A172 (cell line): ENCODE measurements at regions not wholly inside any gene's neighbourhood (a gene's known extent, or its start where the extent isn't known, plus 50 kb on each side); places are given as distances from the start of the nearest gene placed in this dataset.

Source experiments
- DNase-seq: peaks from one replicate; pipeline ENCODE4 v3.0.0-alpha.2; 2015; ENCODE audit warnings: low spot score

DNA sequence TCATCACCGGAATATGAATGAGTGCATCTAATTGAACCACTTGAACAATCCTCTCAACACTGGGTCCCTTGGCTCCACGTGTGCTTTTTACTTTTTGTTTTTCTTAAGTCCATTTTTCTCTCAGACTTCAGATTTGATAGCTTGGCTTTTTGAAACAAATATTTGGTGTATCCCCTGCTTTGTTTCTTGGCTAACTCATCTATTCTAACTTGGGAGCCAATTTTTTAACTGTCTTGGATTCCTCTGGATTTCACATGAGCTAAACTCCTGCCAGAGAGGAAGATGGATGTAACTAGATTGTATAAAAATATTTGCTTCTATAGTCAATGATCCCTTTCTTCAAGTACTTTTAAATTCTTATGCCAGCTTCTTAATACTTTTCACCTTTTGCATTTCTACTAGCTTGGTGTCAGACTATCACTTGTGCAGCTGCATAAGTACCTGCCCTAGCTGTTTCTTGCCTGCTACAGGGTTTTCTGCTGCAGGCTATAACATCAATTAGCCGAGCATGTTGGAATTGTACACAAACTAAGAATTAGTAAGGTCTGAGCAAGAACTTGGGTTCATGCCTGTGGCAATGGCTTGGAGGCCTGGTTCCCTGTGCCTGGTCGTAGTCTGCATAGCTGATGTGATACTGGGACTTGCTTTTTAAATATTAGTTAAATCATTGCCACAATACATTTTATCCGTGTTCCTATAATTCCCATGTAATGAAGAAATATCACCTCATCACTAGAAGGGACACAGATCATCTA lies 281.5 kb downstream of the EN1 start:
- no peak for DNase-seq

DNA sequence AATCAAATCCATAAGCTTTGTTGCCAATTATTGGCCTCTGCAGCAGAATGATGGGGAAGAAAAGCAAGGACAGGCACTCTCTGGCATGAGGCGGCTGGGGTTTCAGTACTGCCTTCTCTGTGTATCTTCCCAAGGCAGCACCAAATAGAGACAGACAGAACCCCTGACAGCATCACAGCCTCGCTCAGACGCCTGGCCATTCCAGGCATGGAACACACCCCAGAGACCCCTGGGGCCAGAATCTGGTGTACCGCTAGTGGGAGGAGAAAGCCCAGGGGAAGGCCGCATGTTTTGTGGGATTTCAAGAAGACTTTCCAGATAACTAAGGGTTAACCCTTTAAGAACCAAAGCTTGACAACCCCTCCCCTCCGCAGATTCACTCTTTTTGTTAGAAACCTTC lies 282.1 kb downstream of the EN1 start:
- no peak for DNase-seq

DNA sequence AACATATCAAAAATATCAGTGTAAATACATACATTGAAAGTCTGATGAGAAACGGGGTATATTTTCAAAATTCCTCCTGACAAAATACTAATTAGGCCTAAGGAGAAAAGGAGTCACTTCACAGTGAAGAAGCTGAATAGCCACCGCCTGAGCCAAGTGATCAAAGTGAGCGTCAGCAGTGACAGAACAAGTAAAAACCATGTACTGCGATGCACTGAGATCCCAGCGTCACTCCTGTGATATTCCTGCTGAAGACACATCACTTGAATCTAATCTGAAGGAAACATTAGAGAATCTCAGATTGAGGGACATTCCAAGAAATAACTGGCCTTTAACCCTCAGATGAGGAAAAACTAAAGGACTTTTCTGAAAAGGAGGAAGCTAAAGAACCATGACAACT lies 285.3 kb downstream of the EN1 start:
- DNase-seq: no peak

DNA sequence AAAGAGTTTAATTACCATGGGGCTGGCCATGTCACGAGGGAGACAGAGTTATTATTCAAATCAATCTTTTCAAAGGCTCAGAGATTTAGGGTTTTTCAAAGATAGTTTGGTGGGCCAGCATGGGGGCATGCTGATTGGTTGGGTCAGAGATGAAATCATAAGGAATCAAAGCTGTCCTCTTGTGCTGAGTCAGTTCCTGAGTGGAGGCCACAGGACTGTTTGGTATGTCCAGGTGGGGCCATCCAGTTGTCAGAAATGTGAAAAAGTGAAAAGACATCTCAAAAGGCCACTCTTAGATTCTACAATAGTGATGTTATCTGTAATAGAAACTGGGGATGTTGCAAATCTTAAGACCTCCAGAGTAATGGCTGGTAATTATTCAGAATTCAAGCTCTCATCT lies 288.6 kb downstream of the EN1 start:
- DNase-seq: no peak

DNA sequence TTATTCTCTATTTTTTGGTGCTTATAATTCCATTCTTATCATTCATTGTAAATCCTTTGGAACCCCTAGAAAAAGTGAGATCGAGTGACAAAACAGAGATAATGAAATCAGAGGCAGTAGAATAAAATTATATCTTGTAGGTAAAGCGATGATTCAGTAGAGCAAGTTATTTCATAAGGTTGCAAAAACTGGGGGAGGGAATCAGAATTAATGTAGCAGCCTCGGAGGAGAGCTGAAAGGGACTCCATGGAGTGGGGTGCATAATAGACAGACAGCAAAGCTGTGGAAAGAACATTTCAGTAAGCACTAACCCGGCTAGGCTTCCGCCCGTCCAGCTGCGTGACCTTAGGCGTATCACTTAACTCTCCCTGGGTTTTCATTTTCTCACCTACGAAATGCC lies 289.7 kb downstream of the EN1 start:
- no peak for DNase-seq

DNA sequence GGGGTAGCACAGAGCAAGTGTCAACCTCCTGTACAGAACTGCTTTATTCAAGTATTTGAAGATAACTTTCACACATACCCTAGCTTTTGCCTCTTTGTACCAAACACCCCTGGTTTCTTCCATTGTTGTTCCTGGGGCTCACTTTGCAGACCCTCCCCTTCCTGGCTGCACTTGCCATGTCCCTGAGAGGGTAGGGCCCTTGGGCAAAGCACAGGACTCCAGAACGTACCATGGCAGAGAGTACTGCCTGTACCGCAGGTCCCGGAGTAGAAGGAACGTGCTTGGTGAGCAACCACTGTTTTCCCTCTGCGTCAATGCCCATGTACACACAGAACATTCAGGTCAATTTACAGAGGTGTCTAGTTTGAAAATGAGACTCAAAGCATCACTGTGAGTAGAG lies 290.4 kb downstream of the EN1 start:
- DNase-seq: no peak

DNA sequence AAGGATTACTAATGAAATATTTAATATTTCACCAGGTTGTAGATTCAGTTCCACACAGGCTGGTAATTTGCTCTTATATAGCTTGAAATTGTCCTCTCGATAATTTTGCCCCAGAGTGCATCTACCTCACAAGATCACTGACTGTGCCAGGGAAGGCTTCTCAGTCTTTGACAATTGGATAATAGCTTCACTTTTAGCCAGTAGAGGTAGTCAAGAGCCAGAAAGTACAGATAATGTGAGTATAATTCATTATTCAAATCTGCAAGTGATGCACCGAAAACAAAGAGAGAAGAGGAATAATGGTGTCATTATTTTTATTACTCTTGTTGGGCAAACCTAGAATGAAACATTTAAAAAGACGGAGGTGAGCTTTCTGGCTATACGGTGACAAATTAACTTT lies 292.8 kb downstream of the EN1 start:
- no peak for DNase-seq

DNA sequence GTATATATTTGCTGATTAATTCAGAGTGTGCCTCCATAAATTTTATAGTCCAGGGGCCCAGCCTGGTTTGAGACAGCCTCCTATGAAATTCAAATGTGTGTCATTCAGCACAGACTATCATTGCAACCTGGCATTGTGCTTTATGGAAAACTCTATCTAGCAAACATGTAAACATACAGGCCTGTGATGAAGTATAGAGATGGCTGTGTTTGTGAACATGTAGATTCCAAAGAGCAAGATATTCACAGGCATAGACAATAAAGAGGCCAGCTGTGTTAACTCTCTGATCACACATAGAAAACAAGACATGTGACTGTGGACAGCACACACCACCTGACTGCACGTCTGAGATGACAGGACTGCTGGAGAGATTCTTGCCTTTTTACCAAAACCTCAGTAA lies 297.9 kb downstream of the EN1 start:
- DNase-seq: no peak

DNA sequence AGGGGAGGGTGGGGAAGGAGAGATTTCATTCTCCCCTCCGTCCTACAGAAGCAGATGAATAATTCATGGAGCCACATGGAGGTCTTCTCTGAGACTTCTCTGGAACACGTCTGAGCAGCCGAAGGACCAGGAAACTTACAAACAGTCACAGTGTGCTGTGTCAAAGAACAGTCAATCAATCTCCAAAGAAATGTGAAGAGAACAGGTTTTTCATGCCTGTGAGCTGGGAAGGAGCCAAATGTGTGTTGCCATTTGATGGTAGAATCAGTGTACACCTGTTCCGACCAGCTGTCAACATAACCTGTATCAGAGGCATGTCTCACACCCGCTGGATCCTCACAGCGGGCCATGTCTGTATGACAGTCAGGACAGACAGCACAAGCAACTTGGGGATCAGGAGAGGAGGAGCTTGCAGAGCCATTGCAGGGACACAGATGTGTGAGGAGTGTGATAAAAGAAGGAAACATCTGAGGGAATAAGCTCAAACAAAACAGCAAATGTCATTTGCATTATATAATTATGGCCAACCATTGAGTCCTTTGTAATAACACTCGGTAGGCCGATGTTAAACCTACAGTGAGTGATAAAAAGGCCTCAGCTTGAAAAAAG lies 298.5 kb downstream of the EN1 start:
- no peak for DNase-seq

DNA sequence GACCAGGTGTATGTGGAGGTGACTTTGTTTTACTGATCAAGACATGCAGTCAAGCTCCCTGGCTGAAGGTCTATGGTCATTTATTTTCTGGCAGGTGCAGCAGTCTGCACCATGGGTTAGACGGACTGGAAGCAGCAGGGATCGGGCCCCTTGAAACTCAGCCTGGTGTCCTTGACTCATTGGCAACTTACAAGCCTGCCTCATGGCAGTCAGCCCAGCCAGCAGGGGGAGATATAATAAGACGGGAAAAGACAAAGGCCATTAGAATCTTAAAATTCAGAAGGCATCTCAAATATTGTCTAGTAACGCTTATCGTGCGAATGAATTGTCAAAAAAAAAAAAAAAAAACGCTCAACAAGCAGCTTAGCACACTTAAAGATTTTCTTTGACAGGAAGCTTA lies 308.2 kb downstream of the EN1 start:
- DNase-seq: peak; percentile 26

DNA sequence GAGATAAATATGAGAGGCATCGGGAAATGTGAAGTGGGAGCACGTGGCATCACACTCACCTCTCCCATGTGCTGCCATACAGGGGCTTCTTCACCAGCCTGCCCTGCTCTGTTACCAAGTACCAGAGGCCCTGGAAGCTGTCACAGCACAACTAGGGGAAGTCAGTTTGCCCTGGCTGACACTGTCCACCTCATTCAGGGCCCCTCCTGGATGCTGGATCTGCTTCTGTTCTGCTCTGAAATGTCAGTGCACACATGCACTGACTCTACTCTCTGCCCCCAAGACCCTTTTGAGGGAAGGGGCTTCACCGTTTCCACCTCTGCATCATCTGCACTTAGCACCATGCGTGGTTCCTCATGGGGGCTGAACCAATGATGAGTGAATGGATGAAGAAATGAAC lies 311.1 kb downstream of the EN1 start:
- DNase-seq: no peak

DNA sequence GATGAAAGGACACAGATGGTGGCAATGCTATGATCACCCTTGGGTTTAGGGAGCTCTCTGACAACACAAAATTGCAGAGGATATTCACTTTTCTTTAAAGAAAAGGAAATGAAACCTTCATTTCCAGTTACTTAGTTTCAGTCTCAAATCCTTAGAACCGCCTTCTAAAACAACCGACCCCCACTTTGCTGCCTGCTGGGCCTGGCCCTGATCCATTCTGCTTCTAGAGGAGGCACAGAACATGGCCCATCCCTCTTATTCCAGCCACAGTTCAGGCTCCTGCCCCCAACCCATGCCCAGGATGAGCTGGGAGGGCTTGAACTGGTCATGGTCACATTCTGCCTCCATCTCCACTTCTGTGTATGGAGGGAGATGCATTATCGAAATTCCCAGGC lies 311.6 kb downstream of the EN1 start:
- no peak for DNase-seq

DNA sequence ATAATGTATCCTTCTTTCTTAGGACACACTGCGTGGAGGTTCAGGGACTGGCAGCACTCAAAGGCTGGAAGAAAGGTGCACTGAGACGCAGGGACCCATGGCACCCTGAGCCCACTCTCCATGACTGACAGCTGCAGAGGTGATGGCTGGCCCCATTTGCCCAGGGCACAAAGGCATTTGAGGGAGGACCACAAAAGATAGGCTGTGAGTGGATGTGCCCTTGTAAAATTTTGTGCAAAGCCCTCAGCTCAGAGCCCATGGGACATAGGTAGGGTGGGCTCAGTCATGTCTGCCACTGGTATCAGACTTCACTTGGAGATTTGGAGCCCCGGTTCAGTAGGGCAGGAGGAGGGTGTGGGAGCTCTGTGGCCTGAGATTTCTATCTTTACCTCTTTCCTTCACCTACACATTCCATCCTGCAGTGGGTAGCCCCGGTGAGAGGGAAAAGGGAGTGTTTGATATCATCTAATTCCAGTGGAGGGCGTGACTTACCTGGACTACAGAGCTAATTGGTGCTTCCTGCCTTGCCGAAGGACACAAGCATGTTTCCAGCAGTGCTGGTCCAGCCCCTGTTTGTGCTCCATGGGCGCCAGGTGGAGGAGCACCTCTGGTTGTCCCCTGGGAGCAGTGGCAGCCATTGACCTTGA lies 312.2 kb downstream of the EN1 start:
- DNase-seq: no peak

DNA sequence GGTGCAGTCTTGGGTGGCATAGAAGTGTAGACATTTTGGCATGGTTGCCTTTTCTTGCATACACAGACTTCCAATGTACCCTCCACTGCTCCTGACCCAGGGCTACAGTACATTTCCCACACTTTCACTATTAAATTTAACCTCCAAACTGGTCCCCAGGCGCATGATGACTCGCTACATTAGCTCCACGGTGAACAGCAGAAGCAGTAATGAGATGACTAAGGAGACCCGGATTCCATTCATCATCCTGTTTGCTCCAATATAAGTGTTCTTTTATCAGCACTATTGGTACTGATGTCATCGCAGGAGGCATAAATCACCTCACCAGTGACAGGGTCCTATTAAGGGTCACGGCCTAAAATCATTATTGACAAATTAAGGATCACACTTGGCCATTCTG lies 316.5 kb downstream of the EN1 start:
- DNase-seq: peak; percentile 41

DNA sequence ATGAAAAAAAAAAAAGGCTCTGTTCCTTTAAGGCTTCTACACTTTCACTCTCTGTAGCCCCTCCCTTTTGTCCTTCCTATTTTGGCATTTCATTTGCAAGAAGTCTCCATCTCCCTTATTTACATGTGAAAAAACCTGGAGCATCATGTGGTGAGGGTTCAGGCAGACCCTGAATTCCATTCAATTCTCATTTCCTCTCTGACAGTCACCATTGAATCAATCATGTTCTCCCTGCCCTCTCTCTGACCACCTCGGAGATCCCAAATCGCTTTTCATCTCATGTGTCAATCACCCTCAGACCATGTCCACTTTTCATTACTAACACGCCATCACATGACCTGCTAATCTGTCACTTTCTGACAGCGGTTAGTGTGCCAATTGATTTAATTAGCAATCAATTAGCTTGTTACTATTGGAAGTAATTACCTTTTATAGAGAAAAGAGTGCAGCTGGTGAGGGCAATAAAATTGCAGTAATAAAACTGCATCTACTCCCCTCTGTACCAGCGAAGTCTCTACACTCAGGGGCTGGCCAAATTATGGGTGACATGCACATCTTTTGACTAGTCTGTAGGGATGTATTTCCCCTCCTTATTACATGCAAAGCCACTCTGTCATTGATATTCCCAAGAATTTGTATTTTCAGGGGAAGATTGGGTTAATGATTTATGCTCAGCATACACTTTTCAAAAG lies 317.4 kb downstream of the EN1 start:
- no peak for DNase-seq

DNA sequence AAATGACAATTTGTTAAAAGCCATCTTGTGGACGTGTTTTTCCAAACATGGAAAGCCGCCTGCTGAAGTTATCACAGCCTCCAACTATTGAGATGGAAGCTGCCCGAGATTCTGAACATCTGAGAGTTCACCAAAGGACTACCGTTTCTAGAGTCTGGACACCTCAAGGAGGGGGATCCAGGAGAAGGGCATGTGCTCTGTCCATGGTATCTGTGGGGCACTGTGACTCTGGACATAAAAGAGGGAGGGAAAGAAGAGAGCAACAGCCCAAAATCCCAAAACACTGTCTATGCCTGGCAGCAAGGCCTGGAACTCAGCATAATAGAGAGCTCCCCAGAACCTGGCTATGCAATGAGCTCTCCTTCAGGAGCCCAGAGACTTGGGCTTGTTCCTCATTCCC lies 319.9 kb downstream of the EN1 start:
- DNase-seq: peak; percentile 8

DNA sequence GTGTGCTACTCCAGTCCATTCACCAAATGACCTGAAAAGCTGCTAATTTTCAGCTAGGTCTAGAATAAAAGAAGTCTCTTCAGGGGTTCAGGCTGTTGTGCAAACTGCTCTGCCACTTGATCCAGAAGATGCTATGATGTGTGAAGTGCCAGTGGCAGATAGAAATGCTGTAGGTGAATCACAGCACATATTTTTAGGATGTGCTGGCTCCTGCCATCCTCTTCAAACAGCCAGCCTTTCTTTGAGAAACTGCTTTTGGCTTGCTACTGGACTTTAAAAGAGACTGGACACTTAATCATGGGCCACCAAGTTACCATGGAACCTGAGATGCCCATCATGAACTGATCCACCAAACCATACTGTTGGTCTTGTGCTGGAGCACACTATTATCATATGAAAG lies 322.1 kb downstream of the EN1 start:
- no peak for DNase-seq

DNA sequence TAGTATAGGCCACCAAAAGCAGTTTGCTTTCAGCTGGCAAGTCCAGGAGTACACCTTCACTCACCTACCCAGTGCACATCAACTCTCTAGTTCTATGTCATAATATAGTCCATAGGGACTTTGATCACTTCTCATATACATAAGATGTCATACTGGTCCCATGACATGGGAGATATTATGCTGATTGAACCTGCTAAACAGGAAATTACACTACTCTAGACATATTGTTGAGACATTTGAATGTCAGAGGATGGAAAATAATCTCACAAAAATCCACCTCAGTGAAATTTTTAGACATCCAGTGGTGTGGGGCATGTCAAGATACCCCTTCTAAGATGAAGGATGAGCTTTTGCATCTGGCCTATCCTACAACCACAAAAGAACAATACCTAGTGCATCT lies 322.5 kb downstream of the EN1 start:
- DNase-seq: no peak

DNA sequence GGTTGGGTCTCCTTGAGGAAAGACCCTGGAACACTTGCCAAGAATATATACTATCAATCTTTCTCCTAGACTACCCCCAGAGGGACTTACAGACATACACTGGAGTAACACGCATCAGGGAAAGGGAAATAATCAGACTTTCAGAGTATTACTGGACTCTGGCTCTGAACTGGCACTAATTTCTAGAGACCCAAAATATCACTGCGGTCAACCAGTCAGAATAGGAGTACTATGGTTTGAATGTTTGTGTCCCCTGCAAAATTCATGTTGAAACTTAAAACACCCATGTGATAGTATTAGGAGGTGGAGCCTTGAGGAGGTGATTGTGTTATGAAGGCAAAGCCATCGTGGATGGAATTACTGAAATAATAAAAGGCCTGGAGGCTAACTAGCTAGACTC lies 323.7 kb downstream of the EN1 start:
- no peak for DNase-seq

DNA sequence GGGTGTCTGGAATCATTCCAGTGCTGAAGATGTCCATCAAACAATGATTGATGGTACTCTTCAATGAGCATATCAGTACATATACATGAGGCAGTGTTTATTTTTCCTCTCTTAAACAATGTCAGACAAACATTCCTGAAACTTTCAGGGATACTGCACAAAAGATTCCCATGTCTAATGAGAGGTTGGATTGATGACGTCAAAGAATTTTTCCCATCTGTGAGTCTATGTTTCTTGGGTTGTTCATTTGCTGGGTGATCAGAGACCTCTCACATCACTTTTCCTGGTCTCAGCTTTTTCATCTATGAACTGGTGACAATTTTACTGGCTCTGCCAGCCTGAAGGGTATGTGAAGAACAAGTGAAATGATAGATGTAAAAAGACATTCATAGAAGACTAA lies 325.5 kb downstream of the EN1 start:
- DNase-seq: no peak

DNA sequence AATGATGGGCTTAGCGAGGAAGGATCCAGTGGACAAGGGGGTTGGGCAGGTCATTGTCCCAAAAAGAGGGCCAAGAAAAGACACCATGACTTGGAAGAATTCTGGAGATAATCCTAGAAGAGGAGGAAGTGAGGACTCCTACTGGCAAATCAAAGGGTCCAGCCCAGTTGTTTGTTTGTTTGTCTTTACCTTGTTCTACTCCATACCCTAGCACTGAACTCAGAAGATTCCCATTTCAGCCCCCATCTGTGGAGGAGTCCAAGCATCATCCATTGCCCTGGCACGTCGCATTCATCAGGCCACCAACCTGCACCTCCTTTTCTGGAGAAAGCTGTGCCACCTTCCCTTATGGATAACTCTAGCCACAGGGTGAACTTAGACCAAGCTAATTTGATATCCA lies 326.2 kb downstream of the EN1 start:
- no peak for DNase-seq

DNA sequence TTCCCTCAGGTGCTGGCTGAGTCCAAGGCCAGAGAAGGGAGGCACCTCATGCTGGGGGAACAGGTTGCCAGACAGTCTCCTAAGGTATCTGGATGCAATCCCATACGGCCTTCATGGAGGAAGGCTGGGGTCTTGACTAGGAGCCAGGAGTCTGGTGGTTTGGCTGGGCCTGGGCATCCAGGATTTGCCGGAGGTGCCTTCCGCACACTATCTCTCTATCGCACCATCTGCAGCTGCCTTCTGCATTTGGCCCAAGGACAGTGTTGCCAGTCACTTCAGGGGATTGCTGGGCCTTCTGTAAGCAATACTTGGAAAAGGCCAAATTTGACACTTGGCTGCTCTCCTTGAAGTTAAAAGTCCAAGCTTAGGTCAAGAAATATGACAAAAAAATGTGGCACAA lies 327.2 kb downstream of the EN1 start:
- DNase-seq: no peak

DNA sequence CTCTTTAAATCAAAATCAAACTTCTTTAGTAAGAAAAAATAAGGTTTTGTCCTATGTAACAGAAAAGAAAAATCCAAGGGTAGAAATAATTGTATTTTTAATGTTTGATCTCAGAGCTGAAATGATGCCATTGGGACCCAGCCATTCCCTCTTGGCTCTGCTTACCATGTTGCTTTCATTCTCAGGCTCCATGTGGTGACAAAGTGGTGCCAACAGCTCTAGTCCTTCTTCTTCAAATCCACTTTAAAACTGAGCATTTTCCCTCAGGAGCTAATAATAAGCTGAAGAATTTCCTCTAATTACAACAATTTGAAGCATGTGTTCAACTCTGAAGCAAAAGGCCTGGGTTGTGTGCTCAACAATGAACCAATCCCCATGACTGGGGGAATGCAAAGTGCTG lies 327.9 kb downstream of the EN1 start:
- DNase-seq: no peak
